ENCODE measurements at regions not wholly inside any gene's neighbourhood (a gene's known extent, or its start where the extent isn't known, plus 50 kb on each side); places are given as distances from the start of the nearest gene placed in this dataset.
A peak's percentile ranks its signal among the peaks of the same experiment; 100 is the strongest.

- Histone ChIP-seq H3K4me1 (ENCODE audit: insufficient read depth, poor library complexity, severe bottlenecking) (no peaks in the 10 kb centered on the region), H3K9me3 (ENCODE audit: severe bottlenecking) (no peaks in the 10 kb centered on the region), H3K36me3 (ENCODE audit: low read depth) (no peaks in the 10 kb centered on the region), H3K27ac (ENCODE audit: poor library complexity, severe bottlenecking) (no peak overlapping the region), H3K4me3 (ENCODE audit: severe bottlenecking) (no peak overlapping the region), H3K27me3 (ENCODE audit: insufficient read depth, poor library complexity, severe bottlenecking) (no peaks in the 10 kb centered on the region)
- no peak for TF ChIP-seq CTCF (IDR thresholded peaks at IDR 0.05; ENCODE audit: poor library complexity, severe bottlenecking)
- no peak for DNase-seq (ENCODE audit: low spot score)
- ATAC-seq (ENCODE audit: low read depth), result no peak
These were observed 190.3 kb upstream of the KLHL4 start for GRCh38 chrX:87327267-87327666.

- Histone ChIP-seq H3K27me3 (ENCODE audit: insufficient read depth, poor library complexity, severe bottlenecking) (no peaks in the 10 kb centered on the region), H3K36me3 (ENCODE audit: low read depth) (no peaks in the 10 kb centered on the region), H3K4me3 (ENCODE audit: severe bottlenecking) (no peak overlapping the region), H3K27ac (ENCODE audit: poor library complexity, severe bottlenecking) (no peak overlapping the region), H3K9me3 (ENCODE audit: severe bottlenecking) (no peaks in the 10 kb centered on the region), H3K4me1 (ENCODE audit: insufficient read depth, poor library complexity, severe bottlenecking) (no peaks in the 10 kb centered on the region)
- ATAC-seq (ENCODE audit: low read depth) (no peak), DNase-seq (ENCODE audit: low spot score) (no peak)
- no peak for TF ChIP-seq CTCF (IDR thresholded peaks at IDR 0.05; ENCODE audit: poor library complexity, severe bottlenecking)
These were observed 180.3 kb upstream of the KLHL4 start for GRCh38 chrX:87337267-87337666.

- no peaks in the 10 kb centered on the region for H3K27me3 ChIP-seq (ENCODE audit: insufficient read depth, poor library complexity, severe bottlenecking)
- no peaks in the 10 kb centered on the region for H3K36me3 ChIP-seq (ENCODE audit: low read depth)
- TF ChIP-seq CTCF (IDR thresholded peaks at IDR 0.05; ENCODE audit: poor library complexity, severe bottlenecking), result peak; percentile 34
- no peaks in the 10 kb centered on the region for H3K9me3 ChIP-seq (ENCODE audit: severe bottlenecking)
- no peak overlapping the region for H3K27ac ChIP-seq (ENCODE audit: poor library complexity, severe bottlenecking)
- ATAC-seq (ENCODE audit: low read depth), result no peak
- no peak for DNase-seq (ENCODE audit: low spot score)
- H3K4me3 ChIP-seq (ENCODE audit: severe bottlenecking), result no peak overlapping the region
- H3K4me1 ChIP-seq (ENCODE audit: insufficient read depth, poor library complexity, severe bottlenecking), result no peaks in the 10 kb centered on the region
These were observed 179.1 kb upstream of the KLHL4 start for GRCh38 chrX:87338510-87338909.

GRCh38 chrX:87370865-87371264 lies 146.7 kb upstream of the KLHL4 start:
- ATAC-seq (ENCODE audit: low read depth) (no peak), DNase-seq (ENCODE audit: low spot score) (no peak)
- Histone ChIP-seq H3K4me3 (ENCODE audit: severe bottlenecking) (no peak overlapping the region), H3K9me3 (ENCODE audit: severe bottlenecking) (no peaks in the 10 kb centered on the region), H3K27me3 (ENCODE audit: insufficient read depth, poor library complexity, severe bottlenecking) (no peaks in the 10 kb centered on the region), H3K27ac (ENCODE audit: poor library complexity, severe bottlenecking) (no peak overlapping the region), H3K36me3 (ENCODE audit: low read depth) (no peaks in the 10 kb centered on the region), H3K4me1 (ENCODE audit: insufficient read depth, poor library complexity, severe bottlenecking) (no peaks in the 10 kb centered on the region)
- TF ChIP-seq CTCF (IDR thresholded peaks at IDR 0.05; ENCODE audit: poor library complexity, severe bottlenecking), result no peak

- ATAC-seq (ENCODE audit: low read depth), result no peak
- Histone ChIP-seq H3K9me3 (ENCODE audit: severe bottlenecking) (no peaks in the 10 kb centered on the region), H3K4me1 (ENCODE audit: insufficient read depth, poor library complexity, severe bottlenecking) (no peaks in the 10 kb centered on the region), H3K27me3 (ENCODE audit: insufficient read depth, poor library complexity, severe bottlenecking) (no peaks in the 10 kb centered on the region), H3K4me3 (ENCODE audit: severe bottlenecking) (no peak overlapping the region), H3K36me3 (ENCODE audit: low read depth) (no peaks in the 10 kb centered on the region), H3K27ac (ENCODE audit: poor library complexity, severe bottlenecking) (no peak overlapping the region)
- DNase-seq (ENCODE audit: low spot score), result no peak
- TF ChIP-seq CTCF (IDR thresholded peaks at IDR 0.05; ENCODE audit: poor library complexity, severe bottlenecking), result no peak
These were observed 143.3 kb upstream of the KLHL4 start for GRCh38 chrX:87374324-87374723.
